Cardiac fibroblast (primary cell): ENCODE measurements at regions not wholly inside any gene's neighbourhood (a gene's known extent, or its start where the extent isn't known, plus 50 kb on each side); places are given as distances from the start of the nearest gene placed in this dataset.

Experiments used
- DNase-seq, 2 donors: peaks; one replicate each; pipeline versions ENCODE4 v3.0.0 to v3.0.0-alpha.2; 2010; ENCODE audit warnings: low read depth in 2 of 2
- H3K4me3 ChIP-seq, 2 donors: replicated peaks in 1 of 2; 1 replicate in 1 of 2; 2 replicates in 1 of 2; pipeline ENCODE4 v1.5.1; 2011; ENCODE audit warnings: low read depth in 2 of 2, low read length in 2 of 2, mild to moderate bottlenecking in 2 of 2, moderate library complexity in 1 of 2
- CTCF ChIP-seq: IDR thresholded peaks from one replicate; pipeline ENCODE4 v1.5.1; 2011; ENCODE audit warnings: low read depth, mild to moderate bottlenecking, low read length, inconsistent platforms

- TF ChIP-seq CTCF, result no peak
- no peak for DNase-seq
- H3K4me3 ChIP-seq, result no peak overlapping the region
Observed at GRCh38 chr13:107590556-107590955, 624.8 kb downstream of the LIG4 start.

- no peak for TF ChIP-seq CTCF
- no peak overlapping the region for H3K4me3 ChIP-seq
- DNase-seq, result no peak
Observed at GRCh38 chr13:107587681-107588080, 627.7 kb downstream of the LIG4 start.

GRCh38 chr13:107586216-107586615 is 629.1 kb downstream of the LIG4 start:
- DNase-seq, result no peak
- H3K4me3 ChIP-seq, result no peak overlapping the region
- no peak for TF ChIP-seq CTCF

GRCh38 chr13:107585469-107586180 is 629.7 kb downstream of the LIG4 start:
- DNase-seq, result peak in 1 of 2 donors; percentile 1
- TF ChIP-seq CTCF, result no peak

GRCh38 chr13:107582171-107582570 is 633.2 kb downstream of the LIG4 start:
- TF ChIP-seq CTCF, result no peak
- H3K4me3 ChIP-seq, result no peak overlapping the region
- no peak for DNase-seq

More at GRCh38 chr13:107585469-107586180, 629.7 kb downstream of the LIG4 start:
- no peak overlapping the region for H3K4me3 ChIP-seq

GRCh38 chr13:107580741-107581412 is 634.5 kb downstream of the LIG4 start:
- no peak for DNase-seq
- H3K4me3 ChIP-seq, result no peak overlapping the region
- TF ChIP-seq CTCF, result no peak

- DNase-seq, result no peak
- TF ChIP-seq CTCF, result no peak
- H3K4me3 ChIP-seq, result no peak overlapping the region
Observed at GRCh38 chr13:107576430-107576829, 638.9 kb downstream of the LIG4 start.
